IMR-90 (cell line): ENCODE measurements at regions not wholly inside any gene's neighbourhood (a gene's known extent, or its start where the extent isn't known, plus 50 kb on each side); places are given as distances from the start of the nearest gene placed in this dataset.

ENCODE experiments used
- ATAC-seq: fragments of 200-7000 bp; cut with Tn5 transposase; 2 replicates; pipeline ENCODE4 v1.9.1; 2020; ENCODE audit warnings: low read depth, mild to moderate bottlenecking, moderate library complexity
- BruUV-seq: library from RNA; stranded (reverse); fragments of 400-500 nt; replicated peaks from 2 replicates; lab custom pipeline; 2021; lab: Mats Ljungman, UMichigan
- CTCF ChIA-PET: fragments of 300-600 bp; formaldehyde crosslinking; extraction: SDS; loops from one replicate; lab custom pipeline; 2021; ENCODE audit warnings: antibody characterized with exemption; lab: Yijun Ruan, JAX
- POLR2A ChIA-PET: fragments of 300-600 bp; sonication (Branson Sonifier 250); formaldehyde crosslinking; loops from one replicate; lab custom pipeline; 2022; ENCODE audit warnings: antibody characterized with exemption; ENCODE audit not compliant: unreplicated experiment; lab: Charles Lee
- DNase-seq: peaks from one replicate; pipeline ENCODE4 v3.0.0; 2013
- H2AFZ ChIP-seq: replicated peaks from 2 replicates; pipeline ENCODE3; 2013; ENCODE audit warnings: low read length, mild to moderate bottlenecking; ENCODE audit not compliant: poor library complexity
- H2AK5ac ChIP-seq: 2 replicates; pipeline ENCODE4 v1.6.1; 2013; ENCODE audit warnings: low read depth, low read length, inconsistent platforms
- H2AK9ac ChIP-seq: replicated peaks from 2 replicates; pipeline ENCODE3; 2013; ENCODE audit warnings: mild to moderate bottlenecking, low read depth, low read length, moderate library complexity; ENCODE audit not compliant: poor library complexity
- H2BK120ac ChIP-seq: 2 replicates; pipeline ENCODE4 v1.6.1; 2013; ENCODE audit warnings: low read depth, low read length, inconsistent platforms
- H2BK15ac ChIP-seq: 3 replicates; pipeline ENCODE4 v1.6.1; 2013; ENCODE audit warnings: low read depth, low read length, inconsistent platforms
- H2BK20ac ChIP-seq: 2 replicates; pipeline ENCODE4 v1.6.1; 2013; ENCODE audit warnings: low read depth, mild to moderate bottlenecking, inconsistent platforms, low read length, moderate library complexity
- H2BK5ac ChIP-seq: 2 replicates; pipeline ENCODE4 v1.6.1; 2013; ENCODE audit warnings: mild to moderate bottlenecking, low read depth, low read length, inconsistent platforms; ENCODE audit not compliant: poor library complexity, severe bottlenecking
- H3K14ac ChIP-seq: replicated peaks from 2 replicates; pipeline ENCODE4 v1.6.1; 2013; ENCODE audit warnings: low read depth, low read length, inconsistent platforms
- H3K18ac ChIP-seq: 2 replicates; pipeline ENCODE4 v1.6.1; 2013; ENCODE audit warnings: low read depth, low read length, control low read depth
- H3K23ac ChIP-seq: 2 replicates; pipeline ENCODE4 v1.6.1; 2013; ENCODE audit warnings: low read depth, low read length, inconsistent platforms
- H3K27ac ChIP-seq: 2 replicates; pipeline ENCODE4 v1.5.1; 2013; ENCODE audit warnings: mild to moderate bottlenecking, control low read depth, low read length; ENCODE audit not compliant: insufficient read depth
- H3K27me3 ChIP-seq: 2 replicates; pipeline ENCODE4 v1.6.1; 2013; ENCODE audit warnings: low read length; ENCODE audit not compliant: control insufficient read depth, insufficient read depth
- H3K36me3 ChIP-seq: 2 replicates; pipeline ENCODE4 v1.6.1; 2013; ENCODE audit warnings: low read length, mixed read lengths; ENCODE audit not compliant: control insufficient read depth, insufficient read depth
- H3K4ac ChIP-seq: 2 replicates; pipeline ENCODE4 v1.6.1; 2013; ENCODE audit warnings: low read depth, low read length, inconsistent platforms
- H3K4me1 ChIP-seq: 2 replicates; pipeline ENCODE4 v1.6.1; 2013; ENCODE audit warnings: low read length, mixed read lengths; ENCODE audit not compliant: control insufficient read depth, insufficient read depth
- H3K4me2 ChIP-seq: 2 replicates; pipeline ENCODE4 v1.6.1; 2013; ENCODE audit warnings: low read depth, mild to moderate bottlenecking, control low read depth, low read length, moderate library complexity
- H3K4me3 ChIP-seq: 2 replicates; pipeline ENCODE4 v1.5.1; 2013; ENCODE audit warnings: low read depth, mild to moderate bottlenecking, control low read depth, low read length, moderate library complexity; ENCODE audit not compliant: insufficient read depth
- H3K56ac ChIP-seq: 2 replicates; pipeline ENCODE4 v1.6.1; 2013; ENCODE audit warnings: low read length, inconsistent platforms; ENCODE audit not compliant: insufficient read depth; ENCODE audit errors: extremely low read depth
- H3K79me1 ChIP-seq, 2 experiments: 2 replicates each; pipeline ENCODE4 v1.6.1; 2013; ENCODE audit warnings: low read length in 2 of 2, inconsistent platforms in 1 of 2, low read depth in 1 of 2
- H3K9ac ChIP-seq: 2 replicates; pipeline ENCODE4 v1.6.1; 2013; ENCODE audit warnings: low read depth, low read length, control low read depth
- H3K9me1 ChIP-seq: 2 replicates; pipeline ENCODE4 v1.6.1; 2013; ENCODE audit warnings: low read length, inconsistent platforms; ENCODE audit not compliant: insufficient read depth
- H3K9me3 ChIP-seq: 2 replicates; pipeline ENCODE4 v1.6.1; 2013; ENCODE audit warnings: low read length; ENCODE audit not compliant: control insufficient read depth, insufficient read depth
- H4K20me1 ChIP-seq: 2 replicates; pipeline ENCODE4 v1.6.1; 2013; ENCODE audit warnings: low read length, inconsistent platforms; ENCODE audit not compliant: insufficient read depth
- H4K5ac ChIP-seq: 2 replicates; pipeline ENCODE4 v1.6.1; 2013; ENCODE audit warnings: mild to moderate bottlenecking, low read depth, low read length, control low read depth
- H4K8ac ChIP-seq, 2 experiments: 2 replicates each; pipeline ENCODE4 v1.6.1; 2013; ENCODE audit warnings: low read depth in 2 of 2, low read length in 2 of 2, control low read depth in 1 of 2, inconsistent platforms in 1 of 2
- H4K91ac ChIP-seq: 2 replicates; pipeline ENCODE4 v1.6.1; 2013; ENCODE audit warnings: low read depth, low read length, inconsistent platforms; ENCODE audit not compliant: insufficient read depth
- BHLHE40 ChIP-seq: fragments of 150-350 bp; IDR thresholded peaks from 2 replicates; pipeline ENCODE4 v1.6.1; 2016; ENCODE audit warnings: mild to moderate bottlenecking, low read depth, low read length
- CEBPB ChIP-seq: IDR thresholded peaks from 2 replicates; pipeline ENCODE4 v1.6.1; 2012; ENCODE audit warnings: low read depth, low read length, improper control_type of control experiment
- CHD1 ChIP-seq: IDR thresholded peaks from 2 replicates; pipeline ENCODE4 v1.6.1; 2012; ENCODE audit warnings: low read depth, low read length, improper control_type of control experiment
- FOS ChIP-seq: fragments of 150-350 bp; IDR thresholded peaks from 2 replicates; pipeline ENCODE4 v1.6.1; 2016; ENCODE audit warnings: low read depth, low read length
- MAFK ChIP-seq: IDR thresholded peaks from 2 replicates; pipeline ENCODE4 v1.6.1; 2012; ENCODE audit warnings: low read depth, low read length, improper control_type of control experiment
- MAZ ChIP-seq: IDR thresholded peaks from 2 replicates; pipeline ENCODE4 v1.6.1; 2012; ENCODE audit warnings: low read depth, mild to moderate bottlenecking, low read length, improper control_type of control experiment, moderate library complexity, borderline replicate concordance
- MXI1 ChIP-seq: IDR thresholded peaks from 2 replicates; pipeline ENCODE4 v1.6.1; 2012; ENCODE audit warnings: low read depth, mild to moderate bottlenecking, low read length, moderate library complexity, borderline replicate concordance
- NFE2L2 ChIP-seq: fragments of 150-350 bp; IDR thresholded peaks from 2 replicates; pipeline ENCODE4 v1.6.1; 2016; ENCODE audit warnings: low read depth, mild to moderate bottlenecking, low read length
- RAD21 ChIP-seq: IDR thresholded peaks from 2 replicates; pipeline ENCODE4 v1.6.1; 2012; ENCODE audit warnings: low read length, improper control_type of control experiment
- RCOR1 ChIP-seq: IDR thresholded peaks from 2 replicates; pipeline ENCODE4 v1.6.1; 2012; ENCODE audit warnings: mild to moderate bottlenecking, low read length, improper control_type of control experiment; ENCODE audit not compliant: insufficient replicate concordance
- RFX5 ChIP-seq: IDR thresholded peaks from 2 replicates; pipeline ENCODE4 v1.8.0; 2012; ENCODE audit warnings: low read depth, mild to moderate bottlenecking, low read length, moderate library complexity
- SMC3 ChIP-seq: fragments of 150-350 bp; IDR thresholded peaks from 2 replicates; pipeline ENCODE4 v1.6.1; 2016; ENCODE audit warnings: low read depth, mild to moderate bottlenecking, antibody characterized with exemption, low read length, moderate library complexity
- WGBS, 2 experiments: methylation state at CpG; one replicate each; pipeline versions ENCODE4 v1.1.5 to v1.1.7; 2013; ENCODE audit warnings: missing lambda C conversion rate in 2 of 2; ENCODE audit not compliant: insufficient read length in 1 of 2; ENCODE audit errors: extremely low coverage in 2 of 2; 5-methylcytosine and 5-hydroxymethylcytosine counted together
- dilution Hi-C: fragments of 300-500 bp; cut with HindIII; formaldehyde crosslinking; loops from one replicate; pipeline ENCODE4 v1.14.3; 2018; ENCODE audit warnings: low sequenced_read_pairs; ENCODE audit not compliant: unreplicated experiment
- in situ Hi-C: fragments of 300-500 bp; cut with MboI; formaldehyde crosslinking; loops from 3 replicates; pipeline ENCODE4 v1.14.3; 2019; ENCODE audit warnings: low sequenced_read_pairs, inconsistent platforms, mixed read lengths
- intact Hi-C: fragments of 100-400 bp; cut with micrococcal nuclease; formaldehyde crosslinking; loops from 2 replicates; pipeline ENCODE4 v1.10.0; 2022
- TF ChIP-seq, protein P1 (sequence below): fragments of 150-350 bp; IDR thresholded peaks from 2 replicates; pipeline ENCODE4 v1.6.1; 2017; ENCODE audit warnings: mild to moderate bottlenecking, antibody characterized with exemption, low read length, low read depth
- TF ChIP-seq, protein P2 (sequence below): fragments of 150-350 bp; IDR thresholded peaks from 2 replicates; pipeline ENCODE4 v1.6.1; 2016; ENCODE audit warnings: low read depth, mild to moderate bottlenecking, low read length, moderate library complexity, borderline replicate concordance
- TF ChIP-seq, protein P3 (sequence below): conservative IDR thresholded peaks from 2 replicates; pipeline ENCODE4 v1.5.1; 2012; ENCODE audit warnings: mild to moderate bottlenecking, low read depth, low read length, improper control_type of control experiment

DNA sequence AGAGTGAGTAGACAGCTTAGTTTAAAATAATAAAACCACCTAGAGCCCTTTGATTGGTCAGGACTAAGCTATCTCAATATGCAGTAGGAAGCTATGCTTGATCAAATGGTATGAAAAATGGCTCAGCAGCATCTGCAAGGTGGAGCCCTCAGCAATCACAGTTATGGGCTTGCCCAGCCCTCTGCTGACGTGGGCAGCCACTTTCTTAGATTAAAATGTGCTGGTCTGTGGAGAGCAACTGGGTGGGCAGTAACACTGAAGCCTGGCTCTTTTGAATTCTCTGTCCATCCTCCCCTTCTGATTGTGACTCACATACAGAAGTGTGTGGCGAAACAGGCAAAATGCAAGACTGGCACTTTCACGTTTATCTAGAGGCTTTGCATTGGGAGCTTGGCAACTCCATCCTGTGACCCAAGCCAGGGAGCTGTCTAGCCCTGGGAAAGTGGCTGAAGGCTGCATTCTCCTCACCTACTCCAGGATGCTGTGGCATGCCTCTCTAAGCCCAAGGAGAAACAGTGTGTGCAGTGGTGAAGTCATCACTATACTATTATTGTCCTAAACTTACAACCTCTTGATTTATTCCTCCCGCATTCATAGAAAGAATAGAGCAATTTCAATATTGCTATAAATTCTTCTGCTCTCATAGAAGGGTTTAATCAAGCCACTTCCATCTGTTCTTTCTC is 61.1 kb downstream of the MED10 start:
- WGBS, 2 experiments: no CpG with 5 or more reads among the region's 4 CpGs
- Histone ChIP-seq H3K9me1 (no peaks in the 10 kb centered on the region), H2AK5ac (no peak overlapping the region), H2BK20ac (no peak overlapping the region), H3K27ac (no peak overlapping the region), H4K8ac (no peak overlapping the region), H4K5ac (no peak overlapping the region), H3K14ac (no peak overlapping the region), H3K23ac (no peak overlapping the region), H2BK120ac (no peak overlapping the region), H3K4ac (no peak overlapping the region), H3K4me2 (no peak overlapping the region), H4K20me1 (no peaks in the 10 kb centered on the region), H2AFZ (no peak overlapping the region), H3K9me3 (peaks cover 17% of the 10 kb centered on the region), H3K56ac (no peak overlapping the region), H3K27me3 (no peaks in the 10 kb centered on the region), H2BK5ac (no peak overlapping the region), H3K36me3 (no peaks in the 10 kb centered on the region), H3K9ac (no peak overlapping the region), H3K4me1 (no peaks in the 10 kb centered on the region), H2BK15ac (no peak overlapping the region), H2AK9ac (no peak overlapping the region), H3K18ac (no peak overlapping the region), H4K91ac (no peak overlapping the region), H3K79me1 (no peaks in the 10 kb centered on the region), H3K4me3 (no peak overlapping the region)
- in situ Hi-C loops: no loop called here
- ATAC-seq (no peak), DNase-seq (no peak)
- intact Hi-C loops: no loop called here
- ChIA-PET POLR2A (no interaction called here), CTCF (no interaction called here)
- TF ChIP-seq, protein P1, sequence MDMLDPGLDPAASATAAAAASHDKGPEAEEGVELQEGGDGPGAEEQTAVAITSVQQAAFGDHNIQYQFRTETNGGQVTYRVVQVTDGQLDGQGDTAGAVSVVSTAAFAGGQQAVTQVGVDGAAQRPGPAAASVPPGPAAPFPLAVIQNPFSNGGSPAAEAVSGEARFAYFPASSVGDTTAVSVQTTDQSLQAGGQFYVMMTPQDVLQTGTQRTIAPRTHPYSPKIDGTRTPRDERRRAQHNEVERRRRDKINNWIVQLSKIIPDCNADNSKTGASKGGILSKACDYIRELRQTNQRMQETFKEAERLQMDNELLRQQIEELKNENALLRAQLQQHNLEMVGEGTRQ: no peak
- TF ChIP-seq BHLHE40 (no peak), RAD21 (no peak), NFE2L2 (no peak), MXI1 (no peak), FOS (no peak), MAZ (no peak), RCOR1 (no peak), SMC3 (no peak), RFX5 (no peak), CEBPB (no peak), CHD1 (no peak), MAFK (no peak)
- TF ChIP-seq, protein P2, sequence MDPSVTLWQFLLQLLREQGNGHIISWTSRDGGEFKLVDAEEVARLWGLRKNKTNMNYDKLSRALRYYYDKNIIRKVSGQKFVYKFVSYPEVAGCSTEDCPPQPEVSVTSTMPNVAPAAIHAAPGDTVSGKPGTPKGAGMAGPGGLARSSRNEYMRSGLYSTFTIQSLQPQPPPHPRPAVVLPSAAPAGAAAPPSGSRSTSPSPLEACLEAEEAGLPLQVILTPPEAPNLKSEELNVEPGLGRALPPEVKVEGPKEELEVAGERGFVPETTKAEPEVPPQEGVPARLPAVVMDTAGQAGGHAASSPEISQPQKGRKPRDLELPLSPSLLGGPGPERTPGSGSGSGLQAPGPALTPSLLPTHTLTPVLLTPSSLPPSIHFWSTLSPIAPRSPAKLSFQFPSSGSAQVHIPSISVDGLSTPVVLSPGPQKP: no peak
- TF ChIP-seq, protein P3, sequence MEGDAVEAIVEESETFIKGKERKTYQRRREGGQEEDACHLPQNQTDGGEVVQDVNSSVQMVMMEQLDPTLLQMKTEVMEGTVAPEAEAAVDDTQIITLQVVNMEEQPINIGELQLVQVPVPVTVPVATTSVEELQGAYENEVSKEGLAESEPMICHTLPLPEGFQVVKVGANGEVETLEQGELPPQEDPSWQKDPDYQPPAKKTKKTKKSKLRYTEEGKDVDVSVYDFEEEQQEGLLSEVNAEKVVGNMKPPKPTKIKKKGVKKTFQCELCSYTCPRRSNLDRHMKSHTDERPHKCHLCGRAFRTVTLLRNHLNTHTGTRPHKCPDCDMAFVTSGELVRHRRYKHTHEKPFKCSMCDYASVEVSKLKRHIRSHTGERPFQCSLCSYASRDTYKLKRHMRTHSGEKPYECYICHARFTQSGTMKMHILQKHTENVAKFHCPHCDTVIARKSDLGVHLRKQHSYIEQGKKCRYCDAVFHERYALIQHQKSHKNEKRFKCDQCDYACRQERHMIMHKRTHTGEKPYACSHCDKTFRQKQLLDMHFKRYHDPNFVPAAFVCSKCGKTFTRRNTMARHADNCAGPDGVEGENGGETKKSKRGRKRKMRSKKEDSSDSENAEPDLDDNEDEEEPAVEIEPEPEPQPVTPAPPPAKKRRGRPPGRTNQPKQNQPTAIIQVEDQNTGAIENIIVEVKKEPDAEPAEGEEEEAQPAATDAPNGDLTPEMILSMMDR: no peak
- dilution Hi-C loops: no loop called here
- BruUV-seq: no TSS peak
